T-helper 2 cell treated with Interferon-gamma antibody and Interleukin-4, amounts not matched to agents 100 ng/mL and 5 ng/mL, for 36 hours (primary cell): ENCODE measurements at regions not wholly inside any gene's neighbourhood (a gene's known extent, or its start where the extent isn't known, plus 50 kb on each side); places are given as distances from the start of the nearest gene placed in this dataset.

Experiments
- intact Hi-C: fragments of 100-400 bp; cut with micrococcal nuclease; formaldehyde crosslinking; loops from one replicate; pipeline ENCODE4 v1.15.1; 2023

GRCh38 chr4:157792716-157793115 is 380.1 kb downstream of the GASK1B start:
- intact Hi-C loops = no loop called here

DNA sequence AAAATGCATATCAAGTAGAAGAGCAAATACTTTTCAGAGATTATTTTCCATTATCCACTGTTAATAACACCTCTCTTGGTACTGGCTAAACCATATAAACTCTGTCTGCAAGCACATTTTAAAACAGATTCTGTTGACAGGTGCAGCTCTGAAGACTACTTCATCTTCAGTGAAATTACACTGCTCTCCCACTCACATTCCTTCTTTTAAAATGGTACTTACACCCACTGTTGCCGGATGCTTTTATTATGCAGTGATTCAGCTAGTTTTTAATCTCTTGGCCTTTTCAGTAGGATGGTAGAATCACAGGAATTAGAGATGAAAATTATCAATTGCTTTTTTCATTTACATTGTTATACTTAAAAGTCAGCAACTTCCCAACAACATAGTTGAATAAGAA is 381.6 kb downstream of the GASK1B start:
- intact Hi-C loops = no loop called here

- intact Hi-C loops = no loop called here
Measured at GRCh38 chr4:157787618-157788017, 385.2 kb downstream of the GASK1B start.

- intact Hi-C loops = no loop called here
Measured at GRCh38 chr4:157781361-157781760, 391.5 kb downstream of the GASK1B start.

- intact Hi-C loops = no loop called here
Measured at GRCh38 chr4:157779081-157779480, 393.7 kb downstream of the GASK1B start.

DNA sequence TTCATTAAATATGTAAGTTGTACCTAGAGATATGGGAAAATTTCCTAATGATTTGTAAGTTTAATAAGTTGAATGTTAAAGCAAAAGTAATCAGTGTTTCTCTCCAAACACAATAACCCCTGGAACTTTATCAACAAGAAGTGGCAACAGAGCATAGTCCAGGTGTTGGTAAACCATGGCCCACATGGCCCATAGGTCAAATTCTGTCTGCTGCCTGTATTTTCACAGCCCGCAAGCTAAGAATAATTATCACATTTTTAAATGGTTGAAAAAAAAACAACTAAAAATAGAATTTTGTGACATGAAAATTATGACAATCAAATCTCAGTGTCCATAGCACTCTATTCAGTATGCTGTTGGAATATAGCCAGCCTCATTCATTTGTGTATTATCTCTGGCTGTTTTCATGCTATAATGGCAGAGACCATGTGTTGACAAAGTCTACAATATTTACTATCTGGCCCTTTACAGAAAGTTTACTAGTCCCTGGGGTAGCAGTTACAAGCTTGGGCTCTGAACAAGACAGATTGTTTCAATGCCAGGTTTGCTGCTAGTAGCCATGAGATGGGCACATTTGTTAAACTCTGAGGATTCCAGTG is 395.8 kb downstream of the GASK1B start:
- intact Hi-C loops = no loop called here

DNA sequence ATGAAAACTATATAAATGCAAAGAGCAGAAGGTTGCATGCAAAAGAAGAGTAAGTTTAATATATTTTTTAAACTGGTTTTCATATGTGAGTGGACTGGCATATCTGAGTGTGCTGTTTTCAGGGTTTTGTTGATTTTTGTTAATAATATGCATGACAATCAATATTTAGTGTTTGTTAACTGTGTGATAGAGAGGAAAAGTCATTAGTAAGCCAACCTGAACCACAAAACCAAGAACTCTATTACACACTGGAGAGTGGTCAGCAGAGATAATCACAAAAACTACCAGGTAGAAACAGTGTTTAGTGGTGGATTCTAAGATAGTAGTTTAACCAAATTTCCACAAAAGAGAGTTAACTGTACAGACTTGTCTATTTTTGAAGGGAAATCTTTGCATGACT is 396.9 kb downstream of the GASK1B start:
- intact Hi-C loops = no loop called here

- intact Hi-C loops = no loop called here
Measured at GRCh38 chr4:157772907-157773306, 399.9 kb downstream of the GASK1B start.

GRCh38 chr4:157768419-157768818 is 404.4 kb downstream of the GASK1B start:
- intact Hi-C loops = no loop called here

DNA sequence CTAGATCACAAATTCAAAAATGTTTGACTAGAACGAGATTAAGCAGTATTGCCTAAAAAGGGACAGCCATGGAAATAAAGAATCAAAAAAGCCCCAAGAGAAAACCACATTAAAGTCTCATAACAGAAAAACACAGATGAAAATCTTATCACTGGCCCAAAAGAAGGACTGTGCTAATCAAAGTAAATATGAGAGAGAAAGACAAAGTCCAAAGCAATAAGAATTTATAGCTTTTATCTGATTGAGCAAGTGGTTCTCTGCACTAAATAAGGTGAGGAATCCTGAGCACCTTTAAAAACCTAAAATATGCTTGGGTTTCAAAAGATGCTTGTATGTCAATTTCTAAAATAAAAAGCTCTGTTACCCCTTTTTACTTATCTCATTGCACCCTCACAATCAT is 409.3 kb downstream of the GASK1B start:
- intact Hi-C loops = no loop called here

DNA sequence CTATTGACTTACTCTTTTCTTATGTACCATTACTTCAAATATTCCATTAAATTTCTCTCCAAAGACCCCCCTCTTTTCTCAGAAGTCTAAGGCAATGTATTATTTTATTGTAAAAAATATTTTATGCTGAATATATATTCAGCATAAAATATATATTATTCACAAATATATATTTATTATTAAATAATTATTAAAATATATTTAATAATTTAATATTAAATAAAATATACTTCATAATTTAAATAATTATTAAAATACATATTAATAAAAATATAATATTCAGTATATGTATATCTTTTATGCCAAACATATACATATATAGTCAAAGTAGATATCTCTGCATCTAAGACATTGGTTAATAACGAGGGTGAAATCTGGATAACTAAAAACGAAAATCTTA is 418.4 kb downstream of the GASK1B start:
- intact Hi-C loops = no loop called here

GRCh38 chr4:157751631-157752030 is 421.2 kb downstream of the GASK1B start:
- intact Hi-C loops = no loop called here

- intact Hi-C loops = no loop called here
Measured at GRCh38 chr4:157741642-157742041, 431.2 kb downstream of the GASK1B start.

- intact Hi-C loops = no loop called here
Measured at GRCh38 chr4:157739242-157739641, 433.6 kb downstream of the GASK1B start.

DNA sequence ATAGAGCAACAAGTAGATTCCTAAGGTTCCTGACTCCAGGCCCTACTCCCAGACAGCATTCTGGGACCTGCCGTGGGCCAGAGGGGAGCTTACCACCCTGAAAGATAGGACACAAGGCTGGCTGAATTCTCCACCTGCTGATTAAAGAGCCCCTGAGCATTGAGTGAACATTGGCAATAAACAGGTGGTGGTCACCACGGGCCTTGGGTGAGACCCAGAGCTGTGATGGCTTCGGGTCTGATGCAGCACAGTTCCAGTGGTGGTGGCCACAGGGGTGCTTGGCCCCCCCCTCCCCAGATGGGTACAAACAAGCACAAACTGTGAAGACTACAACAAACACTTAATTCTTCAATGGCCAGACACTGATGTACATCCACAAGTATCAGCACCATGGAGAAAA is 444.6 kb downstream of the GASK1B start:
- intact Hi-C loops = no loop called here

- intact Hi-C loops = no loop called here
Measured at GRCh38 chr4:157727163-157727562, 445.7 kb downstream of the GASK1B start.

GRCh38 chr4:157722146-157722545 is 450.7 kb downstream of the GASK1B start:
- intact Hi-C loops = no loop called here

DNA sequence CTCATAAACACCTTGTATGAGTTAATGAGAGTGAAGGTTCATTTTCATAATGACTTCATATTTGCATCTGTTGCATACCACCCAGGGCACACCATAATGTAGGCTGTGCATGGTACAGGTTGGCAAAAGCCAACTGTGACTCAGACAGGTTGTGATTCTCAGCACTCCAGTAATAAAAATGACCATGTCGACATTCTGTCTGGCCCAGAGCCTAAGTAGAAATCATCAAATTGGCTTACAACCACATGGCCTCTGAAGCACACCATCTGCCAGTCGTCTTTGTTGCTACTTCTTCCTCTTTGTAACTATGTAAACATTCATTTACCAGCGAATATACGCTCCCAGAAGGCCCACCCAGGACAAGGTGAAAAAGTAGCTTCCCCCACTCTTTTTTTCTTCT is 459.5 kb downstream of the GASK1B start:
- intact Hi-C loops = no loop called here

DNA sequence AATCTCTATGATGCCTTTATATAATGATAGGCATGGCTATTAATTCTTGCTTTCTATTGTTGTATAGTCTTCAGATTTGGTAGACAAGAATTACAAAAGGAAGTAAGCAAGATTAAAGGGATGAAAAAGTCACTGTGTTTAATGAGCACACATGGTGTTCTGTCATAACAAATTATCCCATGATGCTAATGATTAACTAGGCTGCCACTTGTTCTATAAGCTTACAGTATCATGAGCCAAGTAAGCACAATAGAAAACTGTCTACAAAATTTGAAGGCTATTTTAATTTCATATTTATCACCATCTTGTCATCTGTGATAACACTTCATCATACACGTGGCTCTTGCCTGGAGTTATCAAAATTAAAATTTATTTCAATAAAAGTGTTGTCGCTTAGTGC is 466.7 kb downstream of the GASK1B start:
- intact Hi-C loops = no loop called here

- intact Hi-C loops = no loop called here
Measured at GRCh38 chr4:157702831-157703230, 470.0 kb downstream of the GASK1B start.

DNA sequence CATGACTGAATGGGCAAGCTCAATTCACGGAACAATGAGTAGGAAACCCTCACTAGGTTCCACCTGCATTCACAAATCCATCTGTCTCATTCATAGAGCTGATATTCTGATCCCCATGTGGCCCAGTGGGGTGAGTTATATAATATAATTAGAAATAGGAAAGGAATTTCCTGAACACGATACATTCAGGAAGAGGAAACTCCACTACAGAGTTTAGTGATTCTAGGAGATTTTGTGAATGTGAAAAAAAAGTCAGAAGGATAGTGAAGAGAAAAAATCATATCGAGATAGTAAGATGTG is 471.2 kb downstream of the GASK1B start:
- intact Hi-C loops = no loop called here

- intact Hi-C loops = no loop called here
Measured at GRCh38 chr4:157700898-157701694, 471.7 kb downstream of the GASK1B start.

GRCh38 chr4:157689476-157689875 is 468.9 kb downstream of the GRIA2 start:
- intact Hi-C loops = no loop called here
